PC-3 (cell line): ENCODE measurements at regions not wholly inside any gene's neighbourhood (a gene's known extent, or its start where the extent isn't known, plus 50 kb on each side); places are given as distances from the start of the nearest gene placed in this dataset.

Experiments used
- ATAC-seq: fragments of 200-7000 bp; cut with Tn5 transposase; 2 replicates; pipeline ENCODE4 v1.9.1; 2020; ENCODE audit warnings: mild to moderate bottlenecking, moderate library complexity
- BruUV-seq: library from RNA; stranded (reverse); fragments of 400-500 nt; replicated peaks from 2 replicates; lab custom pipeline; 2021; lab: Mats Ljungman, UMichigan
- CTCF ChIA-PET: fragments of 300-600 bp; sonication (Branson Sonifier 250); formaldehyde crosslinking; loops from one replicate; lab custom pipeline; 2022; ENCODE audit warnings: antibody characterized with exemption; lab: Charles Lee
- POLR2A ChIA-PET: fragments of 300-600 bp; sonication (Branson Sonifier 250); formaldehyde crosslinking; loops from one replicate; lab custom pipeline; 2022; ENCODE audit warnings: antibody characterized with exemption; ENCODE audit not compliant: unreplicated experiment; lab: Charles Lee
- DNase-seq: peaks from one replicate; pipeline ENCODE4 v3.0.0-alpha.2; 2015
- H2AFZ ChIP-seq: fragments of 300-600 bp; sonication (generic); 2 replicates; pipeline ENCODE4 v1.6.0; 2016; ENCODE audit warnings: antibody characterized with exemption, low read length
- H3F3A ChIP-seq: fragments of 300-600 bp; sonication (generic); one replicate; pipeline ENCODE4 v1.6.0; 2017; ENCODE audit warnings: antibody characterized with exemption, low read length, control low read depth, mild to moderate bottlenecking; ENCODE audit not compliant: unreplicated experiment
- H3K27ac ChIP-seq: fragments of 300-600 bp; sonication (generic); 2 replicates; pipeline ENCODE4 v1.5.1; 2016; ENCODE audit warnings: mild to moderate bottlenecking, low read length
- H3K27me3 ChIP-seq: fragments of 300-600 bp; sonication (generic); 2 replicates; pipeline ENCODE4 v1.6.1; 2016; ENCODE audit warnings: low read length, mixed read lengths
- H3K36me3 ChIP-seq: fragments of 300-600 bp; sonication (generic); 2 replicates; pipeline ENCODE4 v1.6.1; 2016; ENCODE audit warnings: low read depth, mixed run types, low read length, mixed read lengths
- H3K4me1 ChIP-seq: fragments of 300-600 bp; sonication (generic); 2 replicates; pipeline ENCODE4 v1.5.1; 2016; ENCODE audit warnings: low read length; ENCODE audit not compliant: insufficient read depth
- H3K4me2 ChIP-seq: fragments of 300-600 bp; sonication (generic); 2 replicates; pipeline ENCODE4 v1.6.0; 2016; ENCODE audit warnings: low read length
- H3K4me3 ChIP-seq: fragments of 300-600 bp; sonication (generic); 2 replicates; pipeline ENCODE4 v1.5.1; 2016; ENCODE audit warnings: mild to moderate bottlenecking, low read length, mixed read lengths
- H3K79me2 ChIP-seq: fragments of 300-600 bp; sonication (generic); 2 replicates; pipeline ENCODE4 v1.6.1; 2017; ENCODE audit warnings: low read length, mixed read lengths
- H3K9ac ChIP-seq: fragments of 300-600 bp; sonication (generic); 2 replicates; pipeline ENCODE4 v1.6.0; 2016; ENCODE audit warnings: mild to moderate bottlenecking, low read length
- H3K9me2 ChIP-seq: fragments of 300-600 bp; sonication (generic); replicated peaks from 2 replicates; pipeline ENCODE4 v1.6.1; 2016; ENCODE audit warnings: mixed run types, low read length, mixed read lengths
- H3K9me3 ChIP-seq: fragments of 300-600 bp; sonication (generic); 2 replicates; pipeline ENCODE4 v1.6.1; 2016; ENCODE audit warnings: low read length, mixed read lengths
- H4K20me1 ChIP-seq: fragments of 300-600 bp; sonication (generic); 2 replicates; pipeline ENCODE4 v1.6.1; 2016; ENCODE audit warnings: low read length, mixed read lengths
- EZH2 ChIP-seq: fragments of 300-600 bp; sonication (generic); IDR thresholded peaks from one replicate; pipeline ENCODE4 v1.6.1; 2017; ENCODE audit warnings: antibody characterized with exemption, mild to moderate bottlenecking, low read length; ENCODE audit not compliant: unreplicated experiment
- EZH2phosphoT487 ChIP-seq: fragments of 300-600 bp; sonication (generic); IDR thresholded peaks from 2 replicates; pipeline ENCODE4 v1.6.1; 2018; ENCODE audit warnings: mild to moderate bottlenecking, antibody characterized with exemption, low read length, borderline replicate concordance
- intact Hi-C: fragments of 100-400 bp; cut with micrococcal nuclease; formaldehyde crosslinking; loops from 2 replicates; pipeline ENCODE4 v1.9.0; 2023
- TF ChIP-seq, protein P1 (sequence below): fragments of 300-600 bp; sonication (generic); conservative IDR thresholded peaks from 2 replicates; pipeline ENCODE4 v1.5.1; 2017; ENCODE audit warnings: antibody characterized with exemption, low read depth, mild to moderate bottlenecking, low read length

DNA sequence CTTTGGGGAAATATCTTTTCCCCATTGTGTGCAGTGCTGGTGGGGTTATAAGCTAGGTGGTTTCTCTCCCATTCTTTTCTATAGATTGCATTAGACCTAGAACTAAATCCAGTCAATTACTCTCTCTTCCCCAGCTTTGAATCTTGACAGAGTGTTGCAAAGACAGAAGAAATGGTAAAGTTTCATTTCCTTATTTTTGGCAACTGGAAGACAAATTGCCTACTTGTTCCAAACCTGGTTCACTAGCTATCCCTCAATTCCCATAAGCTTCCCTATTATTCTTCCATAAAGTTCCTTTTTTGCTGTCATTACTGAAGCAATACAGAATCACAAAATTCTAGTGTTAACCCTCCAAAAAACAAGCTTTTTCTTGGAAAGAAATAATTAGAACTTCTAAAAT, 94.0 kb upstream of the ITGA4 start:
- no peak overlapping the region for H2AFZ ChIP-seq
- no peaks in the 10 kb centered on the region for H3K36me3 ChIP-seq
- no peaks in the 10 kb centered on the region for H3K9me3 ChIP-seq
- POLR2A ChIA-PET = no interaction called here
- TF ChIP-seq EZH2phosphoT487 = no peak
- TF ChIP-seq, protein P1, sequence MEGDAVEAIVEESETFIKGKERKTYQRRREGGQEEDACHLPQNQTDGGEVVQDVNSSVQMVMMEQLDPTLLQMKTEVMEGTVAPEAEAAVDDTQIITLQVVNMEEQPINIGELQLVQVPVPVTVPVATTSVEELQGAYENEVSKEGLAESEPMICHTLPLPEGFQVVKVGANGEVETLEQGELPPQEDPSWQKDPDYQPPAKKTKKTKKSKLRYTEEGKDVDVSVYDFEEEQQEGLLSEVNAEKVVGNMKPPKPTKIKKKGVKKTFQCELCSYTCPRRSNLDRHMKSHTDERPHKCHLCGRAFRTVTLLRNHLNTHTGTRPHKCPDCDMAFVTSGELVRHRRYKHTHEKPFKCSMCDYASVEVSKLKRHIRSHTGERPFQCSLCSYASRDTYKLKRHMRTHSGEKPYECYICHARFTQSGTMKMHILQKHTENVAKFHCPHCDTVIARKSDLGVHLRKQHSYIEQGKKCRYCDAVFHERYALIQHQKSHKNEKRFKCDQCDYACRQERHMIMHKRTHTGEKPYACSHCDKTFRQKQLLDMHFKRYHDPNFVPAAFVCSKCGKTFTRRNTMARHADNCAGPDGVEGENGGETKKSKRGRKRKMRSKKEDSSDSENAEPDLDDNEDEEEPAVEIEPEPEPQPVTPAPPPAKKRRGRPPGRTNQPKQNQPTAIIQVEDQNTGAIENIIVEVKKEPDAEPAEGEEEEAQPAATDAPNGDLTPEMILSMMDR = no peak
- no peak for TF ChIP-seq EZH2
- H3K79me2 ChIP-seq = no peaks in the 10 kb centered on the region
- H3K9me2 ChIP-seq = no peaks in the 10 kb centered on the region
- no peaks in the 10 kb centered on the region for H3F3A ChIP-seq
- BruUV-seq = no TSS peak
- no peak overlapping the region for H3K27ac ChIP-seq
- CTCF ChIA-PET = no interaction called here
- DNase-seq (no peak), ATAC-seq (no peak)
- no peak overlapping the region for H3K9ac ChIP-seq
- no peak overlapping the region for H3K4me3 ChIP-seq
- H3K27me3 ChIP-seq = no peaks in the 10 kb centered on the region
- no peaks in the 10 kb centered on the region for H3K4me1 ChIP-seq
- H3K4me2 ChIP-seq = no peak overlapping the region
- no peaks in the 10 kb centered on the region for H4K20me1 ChIP-seq
- intact Hi-C loops = no loop called here

DNA sequence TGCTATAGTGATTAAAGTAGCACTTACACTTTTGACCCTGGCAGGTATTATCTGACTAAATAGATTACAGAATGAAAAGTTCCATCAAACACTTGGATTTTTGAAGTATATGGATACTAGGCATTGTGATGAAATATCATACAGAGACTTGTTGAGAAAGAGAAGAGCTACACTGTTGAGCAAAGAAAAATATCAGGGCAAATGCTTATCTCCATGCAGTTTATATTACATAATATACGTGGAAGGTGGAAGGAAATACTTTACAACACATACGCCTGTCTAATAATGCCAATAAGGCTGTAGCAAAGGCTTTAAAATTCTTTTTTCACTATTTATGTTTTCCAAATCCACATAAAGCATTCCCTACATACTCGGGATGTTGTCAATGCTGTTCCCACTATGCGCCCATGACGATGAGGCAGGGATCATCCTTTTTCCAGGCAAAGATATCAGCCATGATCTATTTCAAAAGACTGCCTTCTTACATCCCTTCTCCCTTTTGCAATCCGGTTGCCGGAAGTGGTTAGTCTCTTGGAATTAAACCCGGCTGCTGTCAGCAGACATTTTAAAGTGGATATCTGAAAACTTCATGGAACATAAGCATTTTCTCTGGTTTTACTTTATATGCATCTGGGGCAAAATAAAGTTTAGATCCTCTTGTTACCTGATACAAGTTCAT, 92.6 kb upstream of the ITGA4 start:
- no peak overlapping the region for H3K9ac ChIP-seq
- DNase-seq (no peak), ATAC-seq (no peak)
- TF ChIP-seq, protein P1 = no peak
- no peak for TF ChIP-seq EZH2
- H3K9me2 ChIP-seq = no peaks in the 10 kb centered on the region
- H3K4me1 ChIP-seq = no peaks in the 10 kb centered on the region
- H3K9me3 ChIP-seq = no peaks in the 10 kb centered on the region
- intact Hi-C loops = no loop called here
- no TSS peak for BruUV-seq
- ChIA-PET POLR2A (no interaction called here), CTCF (no interaction called here)
- H3K27ac ChIP-seq = no peak overlapping the region
- no peaks in the 10 kb centered on the region for H4K20me1 ChIP-seq
- no peaks in the 10 kb centered on the region for H3K36me3 ChIP-seq
- no peak overlapping the region for H2AFZ ChIP-seq
- no peaks in the 10 kb centered on the region for H3K79me2 ChIP-seq
- no peaks in the 10 kb centered on the region for H3F3A ChIP-seq
- no peaks in the 10 kb centered on the region for H3K27me3 ChIP-seq
- H3K4me2 ChIP-seq = no peak overlapping the region
- no peak overlapping the region for H3K4me3 ChIP-seq

DNA sequence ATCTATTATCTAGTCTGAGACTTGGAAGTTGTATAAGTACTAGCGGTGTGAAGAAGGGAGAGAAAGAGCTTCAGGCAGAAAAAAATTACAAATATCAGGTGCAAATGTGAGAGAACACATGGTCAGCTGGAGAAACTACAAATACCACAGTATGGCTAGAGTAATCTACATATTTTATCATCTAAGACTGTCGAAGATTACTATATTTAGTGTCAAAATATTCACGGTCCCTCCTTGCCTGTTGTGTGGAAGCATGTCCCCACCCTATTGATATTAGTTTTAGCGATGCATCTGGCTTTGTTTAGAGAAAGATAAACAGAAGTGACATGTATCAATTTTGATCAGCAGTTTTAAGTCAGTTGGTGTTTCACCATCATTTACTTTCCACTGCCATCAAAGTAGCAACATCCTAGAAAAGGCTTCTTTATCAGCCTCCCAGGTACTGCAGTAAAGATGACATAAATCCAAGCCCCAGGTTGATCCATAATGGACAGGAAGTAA, 90.5 kb upstream of the ITGA4 start:
- no peaks in the 10 kb centered on the region for H3K4me1 ChIP-seq
- H3K4me2 ChIP-seq = no peak overlapping the region
- DNase-seq (no peak), ATAC-seq (no peak)
- H4K20me1 ChIP-seq = no peaks in the 10 kb centered on the region
- no peaks in the 10 kb centered on the region for H3K36me3 ChIP-seq
- H3K9ac ChIP-seq = no peak overlapping the region
- POLR2A ChIA-PET = no interaction called here
- H3K4me3 ChIP-seq = no peak overlapping the region
- no peak overlapping the region for H2AFZ ChIP-seq
- no peaks in the 10 kb centered on the region for H3K79me2 ChIP-seq
- CTCF ChIA-PET = no interaction called here
- H3K9me3 ChIP-seq = no peaks in the 10 kb centered on the region
- no peaks in the 10 kb centered on the region for H3K9me2 ChIP-seq
- H3K27ac ChIP-seq = no peak overlapping the region
- no peak for TF ChIP-seq EZH2phosphoT487
- TF ChIP-seq EZH2 = no peak
- TF ChIP-seq, protein P1 = no peak
- H3K27me3 ChIP-seq = no peaks in the 10 kb centered on the region
- no peaks in the 10 kb centered on the region for H3F3A ChIP-seq
- BruUV-seq = no TSS peak
- intact Hi-C loops = no loop called here
